NCI-H2196 treated with DMSO at 0.1 percent for 48 hours (cell line): ENCODE measurements at regions not wholly inside any gene's neighbourhood (a gene's known extent, or its start where the extent isn't known, plus 50 kb on each side); places are given as distances from the start of the nearest gene placed in this dataset.

Experiments used
- DNase-seq: peaks from one replicate; lab custom pipeline; 2025; ENCODE audit not compliant: unreplicated experiment; lab: John Stamatoyannopoulos, UW

- no peak for DNase-seq
These were observed 388.2 kb downstream of the STIM2 start for GRCh38 chr4:27248829-27249228.

GRCh38 chr4:27251771-27252170 is 391.1 kb downstream of the STIM2 start:
- no peak for DNase-seq

- no peak for DNase-seq
These were observed 406.8 kb downstream of the STIM2 start for GRCh38 chr4:27267339-27267969.

GRCh38 chr4:27267970-27268355 is 407.3 kb downstream of the STIM2 start:
- DNase-seq, result no peak

- peak; percentile 18 for DNase-seq
These were observed 409.8 kb downstream of the STIM2 start for GRCh38 chr4:27270435-27270834.

DNA sequence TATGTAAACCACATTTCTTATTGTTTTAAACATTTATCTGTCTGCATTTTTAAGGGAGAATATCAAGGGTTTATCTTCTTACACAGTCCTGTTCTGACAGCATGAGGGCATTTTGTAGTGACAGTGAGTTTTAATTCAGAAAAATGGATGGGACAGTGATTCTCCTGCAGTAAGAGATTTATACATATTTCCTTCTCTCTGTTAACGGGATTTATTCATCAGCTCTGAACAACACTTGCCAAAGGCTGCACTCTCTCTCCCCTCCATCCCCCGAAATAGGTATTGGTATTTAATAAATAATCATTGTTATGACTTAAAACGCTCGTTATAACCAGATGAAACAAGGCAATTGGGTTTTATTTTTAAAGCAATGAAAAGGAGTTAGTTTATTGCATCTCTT is 410.9 kb downstream of the STIM2 start:
- DNase-seq, result no peak

GRCh38 chr4:27272217-27272616 is 411.6 kb downstream of the STIM2 start:
- DNase-seq, result no peak

DNA sequence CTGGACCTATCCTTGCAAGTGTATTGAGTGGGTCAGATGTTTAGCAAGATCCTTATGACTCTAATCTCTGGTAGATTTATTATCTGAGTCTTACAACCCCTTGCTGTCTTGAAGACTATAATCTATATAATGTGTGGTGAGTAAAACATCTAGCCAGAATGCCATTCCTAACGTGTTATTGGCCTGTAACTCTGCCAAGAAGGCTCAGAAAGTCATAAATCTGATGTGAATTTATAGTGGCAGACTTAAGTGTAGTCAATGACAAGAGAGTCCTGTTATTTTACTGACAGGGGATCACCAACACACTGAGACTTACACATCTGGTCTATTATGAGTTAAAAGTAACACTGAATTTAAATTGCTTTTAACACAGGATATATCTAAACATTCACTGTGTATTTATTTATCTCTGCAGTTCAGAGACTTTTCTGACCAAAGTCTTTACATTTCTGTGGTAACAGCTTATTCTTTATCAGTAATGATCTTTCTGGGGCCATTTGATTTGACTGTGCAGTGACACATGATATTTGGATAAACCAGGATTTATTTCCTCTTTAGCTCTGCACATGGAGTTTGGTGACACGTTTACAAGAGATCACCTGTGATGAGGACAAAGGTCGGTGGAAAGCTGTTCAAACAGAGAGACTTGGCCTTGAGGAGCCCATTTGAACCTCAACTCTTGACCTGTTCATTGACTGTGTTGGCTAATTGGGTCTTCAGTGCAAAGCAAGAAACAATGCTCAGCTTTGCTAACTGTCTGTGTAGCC is 415.8 kb downstream of the STIM2 start:
- peak; percentile 14 for DNase-seq

- DNase-seq, result peak; percentile 56
These were observed 418.2 kb downstream of the STIM2 start for GRCh38 chr4:27278615-27279375.

DNA sequence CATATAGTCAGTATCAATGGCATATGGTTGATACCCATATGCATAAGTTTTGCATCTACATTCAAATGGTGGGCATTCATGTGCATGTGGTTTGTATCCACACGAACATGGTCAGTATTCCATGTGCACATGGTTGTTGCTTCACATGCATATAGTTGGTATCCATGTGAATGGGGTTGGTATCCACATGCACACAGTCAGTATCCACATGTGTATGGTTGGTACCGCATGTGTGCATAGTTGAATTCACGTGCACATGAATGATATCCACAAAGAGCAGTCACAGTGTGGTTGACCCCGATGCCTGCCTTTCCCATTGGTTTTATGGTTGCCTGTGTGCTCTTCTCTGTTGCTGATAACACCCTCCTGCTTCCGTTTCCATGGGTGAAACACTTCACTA is 427.9 kb downstream of the STIM2 start:
- no peak for DNase-seq

DNA sequence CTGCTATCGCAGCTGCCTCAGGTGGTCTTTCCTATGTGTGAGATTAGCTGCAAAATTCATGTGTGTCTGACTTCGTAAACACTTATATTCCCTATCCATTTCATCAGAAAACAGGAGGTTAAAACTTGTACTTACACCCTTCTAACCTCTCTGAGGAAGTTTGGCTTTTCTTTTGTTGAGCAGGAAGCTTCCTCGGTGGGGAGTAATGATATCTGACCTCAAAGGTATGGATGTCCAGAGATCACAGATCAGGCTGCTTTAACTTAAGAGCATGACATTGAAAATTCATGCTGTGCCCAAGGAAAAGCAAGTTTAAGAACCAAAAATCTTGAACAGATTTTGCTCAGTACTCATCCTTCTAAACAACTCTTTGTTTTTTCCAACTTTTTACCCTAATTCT is 429.1 kb downstream of the STIM2 start:
- DNase-seq, result no peak

GRCh38 chr4:27293831-27294230 is 433.2 kb downstream of the STIM2 start:
- DNase-seq, result no peak

DNA sequence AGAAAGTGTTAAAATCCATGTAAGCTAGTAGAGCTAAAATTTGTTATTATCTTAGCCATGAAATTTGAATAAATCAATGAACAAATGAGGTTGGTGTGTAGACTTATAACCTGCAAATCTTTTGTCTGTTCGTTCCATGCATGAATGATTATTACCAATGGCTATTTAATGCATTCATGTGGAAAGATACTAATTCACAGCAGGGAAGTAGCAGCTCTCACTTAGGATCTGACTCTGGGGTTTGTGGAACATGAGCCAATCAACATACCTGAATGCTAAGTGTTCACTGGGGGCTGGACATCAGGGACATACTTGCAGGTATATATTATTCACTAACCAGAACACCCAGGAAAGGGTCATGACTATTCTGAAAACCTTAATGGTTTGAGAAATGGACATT is 444.1 kb downstream of the STIM2 start:
- DNase-seq, result no peak

DNA sequence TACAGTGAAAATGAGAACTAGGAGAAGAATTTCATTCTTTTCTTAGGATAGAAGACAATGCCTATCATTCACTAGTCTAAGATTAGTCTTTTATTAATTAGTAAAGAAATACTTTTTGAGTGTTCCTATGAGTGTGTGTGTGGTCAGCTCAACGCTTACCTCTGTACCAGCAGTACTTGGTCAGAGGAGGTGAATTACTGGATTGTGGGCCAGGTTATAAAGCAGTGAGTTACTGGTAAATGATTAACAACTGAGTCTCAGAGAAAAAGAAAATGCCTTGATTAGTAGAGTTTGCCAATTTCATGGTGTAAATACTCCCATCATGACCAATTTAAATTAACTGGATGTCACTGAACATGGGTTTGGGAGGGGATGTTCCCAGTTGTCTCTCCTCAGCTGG is 444.6 kb downstream of the STIM2 start:
- no peak for DNase-seq

- no peak for DNase-seq
These were observed 447.7 kb downstream of the STIM2 start for GRCh38 chr4:27308379-27308778.

DNA sequence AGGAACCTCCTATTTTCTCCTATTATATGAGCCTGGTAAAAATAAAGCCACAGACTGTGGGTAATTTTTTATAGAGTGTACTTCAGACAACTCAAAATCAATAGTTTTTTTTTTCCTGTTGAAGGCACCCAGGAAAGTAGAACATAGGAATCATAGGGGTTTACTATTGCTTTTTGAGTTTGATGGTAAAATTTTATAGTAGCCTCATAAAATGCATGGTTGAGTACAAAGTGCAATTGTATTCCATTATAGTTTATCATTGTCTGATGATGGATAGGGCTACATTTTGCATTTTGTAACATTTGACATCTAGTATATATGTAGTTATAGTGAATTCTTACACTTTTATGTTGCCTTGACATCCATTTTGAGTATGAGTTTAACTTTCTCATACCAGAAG is 455.0 kb downstream of the STIM2 start:
- no peak for DNase-seq

DNA sequence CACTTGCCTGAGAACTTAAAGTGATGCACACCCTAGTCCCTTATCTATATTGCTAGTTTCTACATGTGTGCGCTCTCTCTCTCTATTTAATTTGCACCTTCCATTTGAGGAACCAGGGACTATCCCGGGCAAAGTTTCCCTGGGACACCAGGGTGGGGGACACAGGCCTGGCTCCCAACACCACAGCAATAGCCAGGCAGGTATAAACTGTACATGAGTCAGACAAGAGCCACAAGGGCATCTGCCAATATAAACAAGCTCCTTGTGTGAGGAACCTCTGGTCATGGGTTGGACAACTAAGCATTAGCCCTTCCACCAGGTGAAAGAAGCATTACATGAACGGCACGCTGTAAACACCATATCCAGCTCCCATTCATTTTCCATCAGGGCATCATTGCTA is 455.5 kb downstream of the STIM2 start:
- no peak for DNase-seq

GRCh38 chr4:27318740-27319139 is 458.1 kb downstream of the STIM2 start:
- DNase-seq, result no peak

- no peak for DNase-seq
These were observed 466.4 kb downstream of the STIM2 start for GRCh38 chr4:27326991-27327390.

DNA sequence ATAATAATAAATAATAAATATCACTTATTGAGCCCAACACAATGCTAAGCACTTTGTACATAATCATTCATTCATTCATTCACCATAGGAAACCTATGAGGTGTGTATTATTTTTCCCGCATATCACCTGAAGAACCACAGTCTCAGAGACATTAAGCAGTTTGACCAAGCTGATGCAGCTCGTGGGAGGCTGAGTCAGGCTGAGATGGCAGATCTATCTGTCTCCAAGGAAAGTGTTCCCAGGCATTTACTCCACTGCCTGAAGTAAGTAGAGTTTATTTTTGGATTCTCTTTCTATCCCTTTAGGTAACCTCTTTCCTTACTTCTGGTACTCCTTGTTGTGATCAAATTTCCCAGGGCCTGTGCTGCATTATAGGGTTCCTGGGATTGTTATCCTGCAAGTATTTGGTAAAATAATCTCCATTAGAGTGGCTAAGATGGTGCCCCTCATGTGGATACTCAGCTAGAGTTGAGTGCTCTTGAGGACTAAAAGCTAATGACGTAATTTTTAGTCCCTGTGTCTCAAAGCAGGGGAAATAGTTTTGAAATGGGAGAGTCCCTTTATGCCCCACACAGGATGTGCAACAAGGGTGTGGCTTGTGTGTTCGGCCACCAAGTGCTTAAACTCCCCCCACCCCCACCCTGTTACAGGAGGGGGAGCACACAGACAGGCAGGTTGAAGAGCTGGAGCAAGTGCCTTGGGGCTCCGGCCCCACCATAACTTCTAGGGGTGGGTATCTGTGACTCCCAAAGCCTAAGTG is 467.0 kb downstream of the STIM2 start:
- DNase-seq, result no peak

- no peak for DNase-seq
These were observed 477.9 kb downstream of the STIM2 start for GRCh38 chr4:27338530-27338929.
